ENCODE measurements at regions not wholly inside any gene's neighbourhood (a gene's known extent, or its start where the extent isn't known, plus 50 kb on each side); places are given as distances from the start of the nearest gene placed in this dataset.

DNA sequence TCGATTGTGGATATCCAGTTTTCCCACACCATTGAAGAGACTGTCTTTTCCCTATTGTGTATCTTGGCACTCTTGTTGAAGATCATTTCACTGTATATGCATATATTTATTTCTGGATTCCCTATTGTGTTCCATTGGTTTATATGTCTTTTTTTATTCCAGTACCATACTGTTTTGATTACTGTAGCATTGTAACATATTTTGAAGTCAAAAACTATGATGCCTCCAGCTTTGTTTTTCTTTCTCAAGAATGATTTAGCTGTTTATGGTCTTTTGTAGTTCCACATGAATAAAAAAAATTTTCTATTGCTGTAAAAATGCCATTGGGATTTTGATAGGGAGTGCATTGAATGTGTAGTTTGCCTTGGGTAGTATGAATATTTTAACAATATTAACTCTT is 128.1 kb upstream of the SLC38A2 start:
- no peak for TF ChIP-seq ZFX (IDR thresholded peaks at IDR 0.05)
- TF ChIP-seq, protein P1, sequence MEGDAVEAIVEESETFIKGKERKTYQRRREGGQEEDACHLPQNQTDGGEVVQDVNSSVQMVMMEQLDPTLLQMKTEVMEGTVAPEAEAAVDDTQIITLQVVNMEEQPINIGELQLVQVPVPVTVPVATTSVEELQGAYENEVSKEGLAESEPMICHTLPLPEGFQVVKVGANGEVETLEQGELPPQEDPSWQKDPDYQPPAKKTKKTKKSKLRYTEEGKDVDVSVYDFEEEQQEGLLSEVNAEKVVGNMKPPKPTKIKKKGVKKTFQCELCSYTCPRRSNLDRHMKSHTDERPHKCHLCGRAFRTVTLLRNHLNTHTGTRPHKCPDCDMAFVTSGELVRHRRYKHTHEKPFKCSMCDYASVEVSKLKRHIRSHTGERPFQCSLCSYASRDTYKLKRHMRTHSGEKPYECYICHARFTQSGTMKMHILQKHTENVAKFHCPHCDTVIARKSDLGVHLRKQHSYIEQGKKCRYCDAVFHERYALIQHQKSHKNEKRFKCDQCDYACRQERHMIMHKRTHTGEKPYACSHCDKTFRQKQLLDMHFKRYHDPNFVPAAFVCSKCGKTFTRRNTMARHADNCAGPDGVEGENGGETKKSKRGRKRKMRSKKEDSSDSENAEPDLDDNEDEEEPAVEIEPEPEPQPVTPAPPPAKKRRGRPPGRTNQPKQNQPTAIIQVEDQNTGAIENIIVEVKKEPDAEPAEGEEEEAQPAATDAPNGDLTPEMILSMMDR (conservative IDR thresholded peaks at IDR 0.05), result no peak
- no peak overlapping the region for H3K27ac ChIP-seq

DNA sequence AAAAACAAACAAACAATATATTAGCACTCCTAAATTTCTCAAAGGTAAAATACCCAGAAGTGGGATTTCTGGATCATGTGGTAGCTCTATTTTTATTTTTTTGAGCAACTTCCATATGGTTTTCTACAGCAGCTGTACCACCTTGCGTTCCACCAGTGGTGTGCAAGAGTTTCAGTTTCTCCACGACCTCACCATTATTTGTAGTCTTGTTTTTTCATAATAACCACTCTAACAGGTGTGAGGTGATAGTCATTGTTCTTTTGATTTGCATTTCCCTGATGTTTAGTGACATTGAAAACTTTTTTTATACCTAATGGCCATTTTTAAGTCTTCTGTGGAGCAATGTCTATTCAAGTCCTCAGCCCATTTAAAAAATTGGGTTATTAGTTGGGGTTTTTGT is 127.3 kb upstream of the SLC38A2 start:
- no peak overlapping the region for H3K27ac ChIP-seq
- TF ChIP-seq, protein P1 (conservative IDR thresholded peaks at IDR 0.05), result no peak
- no peak for TF ChIP-seq ZFX (IDR thresholded peaks at IDR 0.05)

DNA sequence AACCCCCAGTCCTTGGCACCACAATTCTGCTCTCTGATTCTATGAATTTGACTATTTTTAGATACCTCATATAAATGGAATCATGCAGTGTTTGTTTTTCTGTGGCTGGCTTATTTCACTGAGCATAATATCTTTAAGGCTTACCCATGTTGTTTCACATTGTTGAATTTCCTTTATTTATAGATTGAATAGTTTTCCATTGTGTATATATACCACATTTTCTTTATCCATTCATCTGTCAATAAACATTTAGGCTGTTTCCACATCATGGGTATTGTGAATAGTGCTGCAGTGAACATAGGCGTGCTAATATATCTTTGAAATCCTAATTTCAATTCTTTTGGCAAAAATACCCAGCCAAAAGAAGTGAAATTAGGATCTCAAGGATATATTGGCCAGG is 126.7 kb upstream of the SLC38A2 start:
- TF ChIP-seq ZFX (IDR thresholded peaks at IDR 0.05), result no peak
- TF ChIP-seq, protein P1 (conservative IDR thresholded peaks at IDR 0.05), result no peak

DNA sequence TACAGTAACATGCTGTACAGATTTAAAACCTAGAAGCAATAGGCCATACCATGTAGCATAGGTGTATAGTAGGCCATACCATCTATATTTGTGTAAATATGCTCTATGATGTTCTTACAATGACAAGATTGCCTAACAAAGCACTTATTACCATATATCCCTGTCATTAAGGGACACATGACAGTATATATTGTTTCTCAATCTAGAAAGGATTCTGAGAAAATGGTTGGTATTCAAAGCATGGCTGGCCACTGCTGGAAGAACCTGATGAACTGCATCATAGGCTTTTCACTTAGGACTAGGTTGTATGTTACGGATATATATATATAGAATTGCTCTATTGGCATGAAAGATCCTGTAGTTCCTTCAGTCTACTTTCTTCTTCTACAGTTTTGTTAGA is 125.2 kb upstream of the SLC38A2 start:
- no peak for TF ChIP-seq ZFX (IDR thresholded peaks at IDR 0.05)
- TF ChIP-seq, protein P1 (conservative IDR thresholded peaks at IDR 0.05), result no peak

More for the DNA sequence above, 126.7 kb upstream of the SLC38A2 start:
- no peak overlapping the region for H3K27ac ChIP-seq

DNA sequence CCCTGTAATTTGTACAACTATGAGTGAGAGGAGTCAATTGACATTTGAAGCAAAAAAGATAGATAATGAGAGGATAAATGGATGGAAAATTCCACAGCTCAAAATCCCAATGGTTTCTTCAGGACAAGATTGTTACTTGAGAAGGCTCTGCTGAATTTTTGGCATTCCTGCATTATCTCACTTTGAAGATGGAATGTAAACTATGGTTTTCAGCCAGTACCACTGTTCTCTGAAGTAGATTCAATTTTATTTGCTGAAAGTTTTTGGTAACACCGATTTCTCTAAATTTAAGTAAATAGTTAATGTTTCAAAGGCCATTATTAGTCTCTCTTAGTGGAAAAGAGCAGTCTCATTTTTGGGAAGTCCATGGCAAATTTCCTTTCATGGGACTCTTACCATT is 121.9 kb upstream of the SLC38A2 start:
- TF ChIP-seq, protein P1 (conservative IDR thresholded peaks at IDR 0.05), result no peak
- TF ChIP-seq ZFX (IDR thresholded peaks at IDR 0.05), result no peak
- H3K27ac ChIP-seq, result peak overlapping the region; percentile 67; the same call in 1 of the 2 replicates

More for the DNA sequence above, 125.2 kb upstream of the SLC38A2 start:
- no peak overlapping the region for H3K27ac ChIP-seq

DNA sequence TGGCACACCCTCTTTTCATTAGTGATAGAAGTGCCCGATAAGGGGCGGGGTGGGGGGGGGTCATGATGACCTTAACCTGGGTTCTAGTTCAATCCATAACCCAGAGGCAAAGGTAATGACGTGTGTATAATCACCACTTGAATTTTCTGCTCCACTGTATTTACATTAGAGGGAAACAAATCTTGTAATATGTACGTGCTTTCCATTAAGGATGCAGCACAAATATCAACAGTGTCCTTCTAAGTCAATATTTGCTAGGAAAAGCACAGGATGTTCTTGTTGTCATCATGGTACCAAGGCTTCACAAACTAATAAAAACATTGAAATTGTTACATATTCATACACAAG is 121.2 kb upstream of the SLC38A2 start:
- TF ChIP-seq, protein P1 (conservative IDR thresholded peaks at IDR 0.05), result no peak
- no peak for TF ChIP-seq ZFX (IDR thresholded peaks at IDR 0.05)
- peak overlapping the region; percentile 37; the same call in 1 of the 2 replicates for H3K27ac ChIP-seq

DNA sequence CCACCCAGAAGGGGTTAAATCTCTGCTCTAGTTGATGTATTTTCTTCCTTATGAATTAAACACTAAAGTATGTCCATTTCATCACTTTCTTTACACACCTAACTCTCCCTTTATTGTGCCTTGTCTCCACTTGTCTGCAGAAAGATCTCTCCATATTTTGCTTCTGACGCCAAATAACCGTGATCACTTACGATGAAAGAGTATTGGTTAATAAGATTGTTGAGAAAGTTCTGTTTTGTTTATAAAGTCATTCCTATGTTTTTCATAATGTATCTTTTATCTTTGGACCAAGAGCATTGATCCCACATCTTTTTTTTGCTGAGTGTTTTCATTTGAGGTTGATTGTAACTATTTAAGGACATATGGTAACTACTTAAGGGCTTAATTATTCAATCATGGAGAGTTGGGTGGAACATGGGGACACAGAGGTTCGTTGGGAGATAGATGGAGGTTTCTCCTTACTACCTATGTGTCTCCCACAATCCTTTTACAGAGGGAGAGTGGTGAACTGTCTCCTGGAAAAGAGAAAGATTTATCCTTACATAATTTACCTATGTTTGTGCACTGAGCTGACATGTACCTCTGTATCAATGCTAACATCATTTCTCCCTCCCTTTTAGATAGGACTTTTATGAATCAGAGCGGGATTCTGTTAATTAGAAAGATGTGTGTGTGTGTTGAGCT is 120.7 kb upstream of the SLC38A2 start:
- peak overlapping the region; percentile 37; the same call in 1 of the 2 replicates for H3K27ac ChIP-seq
- TF ChIP-seq ZFX (IDR thresholded peaks at IDR 0.05), result no peak
- TF ChIP-seq, protein P1 (conservative IDR thresholded peaks at IDR 0.05), result no peak

All from C4-2B (cell line).